ENCODE measurements at regions not wholly inside any gene's neighbourhood (a gene's known extent, or its start where the extent isn't known, plus 50 kb on each side); places are given as distances from the start of the nearest gene placed in this dataset.

DNA sequence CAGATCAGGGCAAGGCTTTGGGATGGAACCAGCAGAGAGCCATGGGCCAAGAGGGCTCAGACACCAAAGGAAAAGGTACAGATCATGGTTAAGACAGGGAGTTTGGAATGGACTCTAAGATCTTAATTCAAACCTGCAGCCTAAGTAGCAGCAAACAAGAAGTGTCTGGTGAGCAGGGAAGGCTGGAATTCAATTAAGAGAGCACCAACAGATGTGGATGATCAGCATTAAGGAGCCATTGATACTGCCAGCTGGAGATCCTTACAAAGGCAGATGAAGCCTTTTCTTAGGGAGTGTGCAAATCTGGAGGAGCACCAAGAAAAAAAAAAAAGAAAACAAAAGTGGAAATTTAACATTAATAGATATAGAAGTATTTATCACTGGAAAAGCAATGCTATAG lies 516.8 kb downstream of the RASEF start:
- TF ChIP-seq ZFX (IDR thresholded peaks at IDR 0.05): no peak
- TF ChIP-seq, protein P1, sequence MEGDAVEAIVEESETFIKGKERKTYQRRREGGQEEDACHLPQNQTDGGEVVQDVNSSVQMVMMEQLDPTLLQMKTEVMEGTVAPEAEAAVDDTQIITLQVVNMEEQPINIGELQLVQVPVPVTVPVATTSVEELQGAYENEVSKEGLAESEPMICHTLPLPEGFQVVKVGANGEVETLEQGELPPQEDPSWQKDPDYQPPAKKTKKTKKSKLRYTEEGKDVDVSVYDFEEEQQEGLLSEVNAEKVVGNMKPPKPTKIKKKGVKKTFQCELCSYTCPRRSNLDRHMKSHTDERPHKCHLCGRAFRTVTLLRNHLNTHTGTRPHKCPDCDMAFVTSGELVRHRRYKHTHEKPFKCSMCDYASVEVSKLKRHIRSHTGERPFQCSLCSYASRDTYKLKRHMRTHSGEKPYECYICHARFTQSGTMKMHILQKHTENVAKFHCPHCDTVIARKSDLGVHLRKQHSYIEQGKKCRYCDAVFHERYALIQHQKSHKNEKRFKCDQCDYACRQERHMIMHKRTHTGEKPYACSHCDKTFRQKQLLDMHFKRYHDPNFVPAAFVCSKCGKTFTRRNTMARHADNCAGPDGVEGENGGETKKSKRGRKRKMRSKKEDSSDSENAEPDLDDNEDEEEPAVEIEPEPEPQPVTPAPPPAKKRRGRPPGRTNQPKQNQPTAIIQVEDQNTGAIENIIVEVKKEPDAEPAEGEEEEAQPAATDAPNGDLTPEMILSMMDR (conservative IDR thresholded peaks at IDR 0.05): no peak
- no peak overlapping the region for H3K27ac ChIP-seq

DNA sequence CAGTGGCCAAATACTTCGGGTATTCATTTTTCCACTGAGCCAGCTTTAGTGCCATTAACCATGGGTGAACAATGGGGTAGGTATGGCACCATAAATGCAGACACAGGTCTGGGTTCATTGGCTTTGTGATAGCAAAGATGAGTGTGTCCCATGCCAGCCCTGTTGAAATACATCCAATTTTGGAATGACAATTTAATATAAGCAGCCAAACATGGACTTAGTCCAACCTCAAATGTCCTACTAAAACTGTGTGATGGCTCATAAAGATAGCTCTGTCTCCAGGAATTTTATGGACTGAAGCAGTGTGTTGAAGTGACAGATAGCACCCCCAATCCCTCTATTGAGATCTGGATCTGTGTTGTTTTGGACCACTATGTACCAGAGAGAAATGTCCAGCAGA lies 514.9 kb downstream of the RASEF start:
- no peak overlapping the region; the same call in 1 of the 2 replicates for H3K27ac ChIP-seq
- no peak for TF ChIP-seq ZFX (IDR thresholded peaks at IDR 0.05)
- TF ChIP-seq, protein P1 (conservative IDR thresholded peaks at IDR 0.05): no peak

GRCh38 chr9:82549174-82549821 lies 513.6 kb downstream of the RASEF start:
- TF ChIP-seq ZFX (IDR thresholded peaks at IDR 0.05): no peak
- TF ChIP-seq, protein P1 (conservative IDR thresholded peaks at IDR 0.05): peak; percentile 13; the same call in 1 of the 2 replicates
- peak overlapping the region; percentile 14; the same call in 1 of the 2 replicates for H3K27ac ChIP-seq

GRCh38 chr9:82552784-82553183 lies 510.2 kb downstream of the RASEF start:
- TF ChIP-seq ZFX (IDR thresholded peaks at IDR 0.05): no peak
- TF ChIP-seq, protein P1 (conservative IDR thresholded peaks at IDR 0.05): no peak
- no peak overlapping the region for H3K27ac ChIP-seq

- H3K27ac ChIP-seq: no peak overlapping the region
- TF ChIP-seq, protein P1 (conservative IDR thresholded peaks at IDR 0.05): no peak
- TF ChIP-seq ZFX (IDR thresholded peaks at IDR 0.05): no peak
Measured at GRCh38 chr9:82553654-82554366, 509.1 kb downstream of the RASEF start.

- TF ChIP-seq ZFX (IDR thresholded peaks at IDR 0.05): no peak
- TF ChIP-seq, protein P1 (conservative IDR thresholded peaks at IDR 0.05): no peak
- H3K27ac ChIP-seq: no peak overlapping the region; the same call in 1 of the 2 replicates
Measured at GRCh38 chr9:82554381-82554780, 508.6 kb downstream of the RASEF start.

- H3K27ac ChIP-seq: peak overlapping the region; percentile 76; the same call in 1 of the 2 replicates
- TF ChIP-seq, protein P1 (conservative IDR thresholded peaks at IDR 0.05): no peak
- TF ChIP-seq ZFX (IDR thresholded peaks at IDR 0.05): no peak
Measured at GRCh38 chr9:82555031-82555430, 507.9 kb downstream of the RASEF start.
